HepG2 (cell line): ENCODE measurements at regions not wholly inside any gene's neighbourhood (a gene's known extent, or its start where the extent isn't known, plus 50 kb on each side); places are given as distances from the start of the nearest gene placed in this dataset.

Experiments
- ATAC-seq: fragments of 200-7000 bp; cut with Tn5 transposase; 3 replicates; pipeline ENCODE4 v1.9.1; 2020; ENCODE audit warnings: mild to moderate bottlenecking, moderate library complexity
- BruUV-seq: library from RNA; stranded (reverse); fragments of 400-500 nt; replicated peaks from 2 replicates; lab custom pipeline; 2021; lab: Mats Ljungman, UMichigan
- CTCF ChIA-PET: fragments of 300-600 bp; formaldehyde crosslinking; extraction: SDS; loops from one replicate; lab custom pipeline; 2021; ENCODE audit warnings: low total read pairs, inconsistent platforms, low intra/inter-chr PET ratio; lab: Yijun Ruan, JAX
- POLR2A ChIA-PET: fragments of 350-600 bp; sonication (Branson Sonifier 250); formaldehyde crosslinking; loops from one replicate; lab custom pipeline; 2020; ENCODE audit warnings: antibody characterized with exemption, inconsistent platforms; lab: Yijun Ruan, JAX
- DNase-seq: peaks from one replicate; pipeline ENCODE4 v3.0.0-alpha.2; 2015; ENCODE audit warnings: low spot score
- FAIRE-seq: peaks from 3 replicates; lab custom pipeline; 2011; peaks lifted over from hg19 to GRCh38; lab: Jason Lieb, UNC
- H2AFZ ChIP-seq: one replicate; pipeline ENCODE4 v1.6.1; 2011; ENCODE audit warnings: low read length, inconsistent platforms
- H3K27ac ChIP-seq: fragments of 300-600 bp; 3 replicates; pipeline ENCODE4 v1.8.0; 2011; ENCODE audit warnings: mixed run types, mild to moderate bottlenecking, mixed read lengths, low read length, inconsistent platforms; ENCODE audit not compliant: insufficient read depth; ENCODE audit errors: extremely low read length
- H3K27me3 ChIP-seq, 2 experiments: fragments of 200-600 bp in 1 of 2; 2 replicates in 1 of 2; 3 replicates in 1 of 2; pipeline versions ENCODE4 v1.6.0 to v1.8.0; 2011; ENCODE audit warnings: low read length in 2 of 2, mild to moderate bottlenecking in 2 of 2, moderate library complexity in 2 of 2, inconsistent platforms in 1 of 2; ENCODE audit not compliant: insufficient read depth in 2 of 2, control insufficient read depth in 1 of 2
- H3K36me3 ChIP-seq, 2 experiments: fragments of 200-600 bp in 1 of 2; replicated peaks in 1 of 2; 2 replicates in 1 of 2; 3 replicates in 1 of 2; pipeline versions ENCODE4 v1.5.1 to v1.8.0; 2011; ENCODE audit warnings: low read length in 2 of 2, inconsistent platforms in 1 of 2; ENCODE audit not compliant: insufficient read depth in 2 of 2, control insufficient read depth in 1 of 2
- H3K4me1 ChIP-seq: 2 replicates; pipeline ENCODE4 v1.5.1; 2012; ENCODE audit warnings: low read length, inconsistent platforms; ENCODE audit not compliant: insufficient read depth
- H3K4me2 ChIP-seq: 2 replicates; pipeline ENCODE4 v1.6.0; 2011; ENCODE audit warnings: low read depth, low read length, inconsistent platforms
- H3K4me3 ChIP-seq, 3 experiments: fragments of 200-600 bp in 1 of 3; sonication (generic), shearing (Covaris generic) in 1 of 3; replicated peaks in 1 of 3; 2 replicates each; pipeline ENCODE4 v1.5.1; 2011 to 2016; ENCODE audit warnings: low read length in 3 of 3, inconsistent platforms in 2 of 3, low read depth in 2 of 3, mild to moderate bottlenecking in 2 of 3, control low read depth in 1 of 3, mixed read lengths in 1 of 3; ENCODE audit not compliant: insufficient read depth in 1 of 3
- H3K79me2 ChIP-seq: one replicate; pipeline ENCODE4 v1.6.1; 2011; ENCODE audit warnings: low read length, inconsistent platforms; ENCODE audit not compliant: insufficient read depth
- H3K9ac ChIP-seq: 2 replicates; pipeline ENCODE4 v1.6.0; 2011; ENCODE audit warnings: mild to moderate bottlenecking, low read depth, low read length, inconsistent platforms; ENCODE audit not compliant: insufficient read depth
- H3K9me3 ChIP-seq: 2 replicates; pipeline ENCODE4 v1.5.1; 2012; ENCODE audit warnings: mild to moderate bottlenecking, low read length
- H4K20me1 ChIP-seq: 2 replicates; pipeline ENCODE4 v1.6.0; 2011; ENCODE audit warnings: inconsistent platforms, mild to moderate bottlenecking, low read length, moderate library complexity; ENCODE audit not compliant: insufficient read depth
- CAMTA2 ChIP-seq: sonication (generic); formaldehyde crosslinking; IDR thresholded peaks from 2 replicates; pipeline ENCODE4 v1.4.0; 2020; ENCODE audit warnings: mild to moderate bottlenecking, missing genetic modification reagents, borderline replicate concordance
- CHD4 ChIP-seq: fragments of 200-600 bp; sonication (generic); IDR thresholded peaks from 2 replicates; pipeline ENCODE4 v1.7.0; 2017; ENCODE audit warnings: mild to moderate bottlenecking, low read length, borderline replicate concordance
- JUNB ChIP-seq: sonication (generic); formaldehyde crosslinking; IDR thresholded peaks from 2 replicates; pipeline ENCODE4 v1.8.0; 2022; ENCODE audit warnings: missing genetic modification reagents, mild to moderate bottlenecking, borderline replicate concordance
- RXRA ChIP-seq: sonication (generic); formaldehyde crosslinking; IDR thresholded peaks from 2 replicates; pipeline ENCODE4 v1.5.1; 2020; ENCODE audit warnings: missing genetic modification reagents
- ZBTB21 ChIP-seq: sonication (generic); formaldehyde crosslinking; IDR thresholded peaks from 2 replicates; pipeline ENCODE4 v1.4.0; 2020; ENCODE audit warnings: missing genetic modification reagents
- ZBTB38 ChIP-seq: sonication (generic); formaldehyde crosslinking; IDR thresholded peaks from 2 replicates; pipeline ENCODE4 v1.5.1; 2020; ENCODE audit warnings: mild to moderate bottlenecking, missing genetic modification reagents
- ZNF24 ChIP-seq: fragments of 450-650 bp; IDR thresholded peaks from 2 replicates; pipeline ENCODE4 v1.6.1; 2017; ENCODE audit warnings: antibody characterized with exemption, mild to moderate bottlenecking
- ZNF326 ChIP-seq: sonication (generic); formaldehyde crosslinking; IDR thresholded peaks from 2 replicates; pipeline ENCODE4 v1.4.0; 2020; ENCODE audit warnings: missing genetic modification reagents, borderline replicate concordance
- ZNF441 ChIP-seq: sonication (generic); formaldehyde crosslinking; IDR thresholded peaks from 2 replicates; pipeline ENCODE4 v1.7.0; 2021; ENCODE audit warnings: missing genetic modification reagents, borderline replicate concordance
- ZNF607 ChIP-seq: sonication (generic); formaldehyde crosslinking; IDR thresholded peaks from 2 replicates; pipeline ENCODE4 v1.5.1; 2020; ENCODE audit warnings: missing genetic modification reagents, mild to moderate bottlenecking, borderline replicate concordance
- ZNF615 ChIP-seq: sonication (generic); formaldehyde crosslinking; IDR thresholded peaks from 2 replicates; pipeline ENCODE4 v1.5.0; 2020; ENCODE audit warnings: mild to moderate bottlenecking, missing genetic modification reagents, borderline replicate concordance
- ZNF720 ChIP-seq: sonication (generic); formaldehyde crosslinking; IDR thresholded peaks from 2 replicates; pipeline ENCODE4 v1.4.0; 2020; ENCODE audit warnings: missing genetic modification reagents
- ZNF776 ChIP-seq: sonication (generic); formaldehyde crosslinking; IDR thresholded peaks from 2 replicates; pipeline ENCODE4 v1.4.0; 2020; ENCODE audit warnings: mild to moderate bottlenecking, missing genetic modification reagents
- ZSCAN12 ChIP-seq: sonication (generic); formaldehyde crosslinking; IDR thresholded peaks from 2 replicates; pipeline ENCODE4 v1.9.0; 2021; ENCODE audit warnings: mild to moderate bottlenecking, missing genetic modification reagents
- WGBS: methylation state at CpG from one replicate; pipeline ENCODE4 v1.1.6; 2017; ENCODE audit warnings: low lambda C conversion rate; 5-methylcytosine and 5-hydroxymethylcytosine counted together
- in situ Hi-C: cut with HindIII; loops from 2 replicates; pipeline ENCODE4 v1.10.0; 2017; ENCODE audit warnings: low pct_unique_long_range_greater_than_20kb; ENCODE audit not compliant: extremely low pct_ligation_motif_present
- intact Hi-C: fragments of 100-400 bp; cut with micrococcal nuclease; formaldehyde crosslinking; loops from one replicate; pipeline ENCODE4 v1.10.0; 2022; ENCODE audit not compliant: unreplicated experiment
- TF ChIP-seq, protein P1 (sequence below): sonication (generic); formaldehyde crosslinking; IDR thresholded peaks from 2 replicates; pipeline ENCODE4 v1.4.0; 2020; ENCODE audit warnings: missing genetic modification reagents
- TF ChIP-seq, protein P2 (sequence below): sonication (generic); formaldehyde crosslinking; conservative IDR thresholded peaks from 2 replicates; pipeline ENCODE4 v1.4.0; 2020; ENCODE audit warnings: missing genetic modification reagents
- TF ChIP-seq, protein P3 (sequence below): sonication (generic); formaldehyde crosslinking; IDR thresholded peaks from 2 replicates; pipeline ENCODE4 v1.5.0; 2020; ENCODE audit warnings: missing genetic modification reagents, mild to moderate bottlenecking, borderline replicate concordance

DNA sequence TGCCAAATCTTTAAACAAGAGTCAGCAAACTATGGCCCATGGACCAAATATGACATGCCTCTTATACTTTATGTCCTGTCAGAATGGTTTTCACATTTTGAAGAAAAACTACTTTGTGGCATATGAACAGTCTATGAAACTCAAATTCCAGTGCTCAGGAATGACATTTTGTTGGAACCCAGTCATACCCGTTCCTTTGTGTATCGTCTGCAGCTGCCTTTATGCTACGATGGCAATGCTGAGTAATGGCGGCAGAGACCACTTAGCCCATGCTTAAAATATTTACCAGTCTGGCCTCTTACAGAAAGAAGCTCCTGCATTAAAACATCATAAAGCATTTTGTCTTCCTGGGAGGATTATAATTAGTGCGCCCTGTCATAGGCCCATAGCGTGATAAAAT is 140.5 kb upstream of the FHL2 start (continued):
- TF ChIP-seq, protein P1, sequence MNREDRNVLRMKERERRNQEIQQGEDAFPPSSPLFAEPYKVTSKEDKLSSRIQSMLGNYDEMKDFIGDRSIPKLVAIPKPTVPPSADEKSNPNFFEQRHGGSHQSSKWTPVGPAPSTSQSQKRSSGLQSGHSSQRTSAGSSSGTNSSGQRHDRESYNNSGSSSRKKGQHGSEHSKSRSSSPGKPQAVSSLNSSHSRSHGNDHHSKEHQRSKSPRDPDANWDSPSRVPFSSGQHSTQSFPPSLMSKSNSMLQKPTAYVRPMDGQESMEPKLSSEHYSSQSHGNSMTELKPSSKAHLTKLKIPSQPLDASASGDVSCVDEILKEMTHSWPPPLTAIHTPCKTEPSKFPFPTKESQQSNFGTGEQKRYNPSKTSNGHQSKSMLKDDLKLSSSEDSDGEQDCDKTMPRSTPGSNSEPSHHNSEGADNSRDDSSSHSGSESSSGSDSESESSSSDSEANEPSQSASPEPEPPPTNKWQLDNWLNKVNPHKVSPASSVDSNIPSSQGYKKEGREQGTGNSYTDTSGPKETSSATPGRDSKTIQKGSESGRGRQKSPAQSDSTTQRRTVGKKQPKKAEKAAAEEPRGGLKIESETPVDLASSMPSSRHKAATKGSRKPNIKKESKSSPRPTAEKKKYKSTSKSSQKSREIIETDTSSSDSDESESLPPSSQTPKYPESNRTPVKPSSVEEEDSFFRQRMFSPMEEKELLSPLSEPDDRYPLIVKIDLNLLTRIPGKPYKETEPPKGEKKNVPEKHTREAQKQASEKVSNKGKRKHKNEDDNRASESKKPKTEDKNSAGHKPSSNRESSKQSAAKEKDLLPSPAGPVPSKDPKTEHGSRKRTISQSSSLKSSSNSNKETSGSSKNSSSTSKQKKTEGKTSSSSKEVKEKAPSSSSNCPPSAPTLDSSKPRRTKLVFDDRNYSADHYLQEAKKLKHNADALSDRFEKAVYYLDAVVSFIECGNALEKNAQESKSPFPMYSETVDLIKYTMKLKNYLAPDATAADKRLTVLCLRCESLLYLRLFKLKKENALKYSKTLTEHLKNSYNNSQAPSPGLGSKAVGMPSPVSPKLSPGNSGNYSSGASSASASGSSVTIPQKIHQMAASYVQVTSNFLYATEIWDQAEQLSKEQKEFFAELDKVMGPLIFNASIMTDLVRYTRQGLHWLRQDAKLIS (CRISPR knock-in tag) = no peak
- TF ChIP-seq, protein P2, sequence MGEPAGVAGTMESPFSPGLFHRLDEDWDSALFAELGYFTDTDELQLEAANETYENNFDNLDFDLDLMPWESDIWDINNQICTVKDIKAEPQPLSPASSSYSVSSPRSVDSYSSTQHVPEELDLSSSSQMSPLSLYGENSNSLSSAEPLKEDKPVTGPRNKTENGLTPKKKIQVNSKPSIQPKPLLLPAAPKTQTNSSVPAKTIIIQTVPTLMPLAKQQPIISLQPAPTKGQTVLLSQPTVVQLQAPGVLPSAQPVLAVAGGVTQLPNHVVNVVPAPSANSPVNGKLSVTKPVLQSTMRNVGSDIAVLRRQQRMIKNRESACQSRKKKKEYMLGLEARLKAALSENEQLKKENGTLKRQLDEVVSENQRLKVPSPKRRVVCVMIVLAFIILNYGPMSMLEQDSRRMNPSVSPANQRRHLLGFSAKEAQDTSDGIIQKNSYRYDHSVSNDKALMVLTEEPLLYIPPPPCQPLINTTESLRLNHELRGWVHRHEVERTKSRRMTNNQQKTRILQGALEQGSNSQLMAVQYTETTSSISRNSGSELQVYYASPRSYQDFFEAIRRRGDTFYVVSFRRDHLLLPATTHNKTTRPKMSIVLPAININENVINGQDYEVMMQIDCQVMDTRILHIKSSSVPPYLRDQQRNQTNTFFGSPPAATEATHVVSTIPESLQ (CRISPR knock-in tag) = no peak
- TF ChIP-seq ZNF720 (no peak), ZNF441 (CRISPR knock-in tag) (no peak)

DNA sequence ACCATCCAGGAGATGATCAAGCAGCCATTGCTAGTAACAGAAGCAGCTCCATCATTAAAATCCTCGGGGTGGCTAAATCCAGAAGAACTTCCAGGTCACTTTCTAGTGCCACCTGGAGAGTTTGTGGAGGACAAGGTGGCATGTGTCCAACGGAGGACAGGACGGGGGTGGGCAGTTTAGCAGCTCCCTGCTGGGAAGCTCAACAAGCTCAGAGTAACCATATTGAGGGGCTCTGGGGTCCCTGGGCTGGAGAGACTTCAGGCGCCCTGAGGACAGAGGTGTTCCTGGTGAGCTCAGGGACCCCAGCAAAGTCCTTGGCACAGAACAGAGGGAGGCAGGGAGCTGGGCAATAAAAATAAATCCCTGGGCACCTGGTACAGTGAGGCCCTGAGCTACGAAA is 140.0 kb upstream of the FHL2 start:
- ChIA-PET POLR2A (no interaction called here), CTCF (no interaction called here)
- Histone ChIP-seq H2AFZ (no peak overlapping the region), H3K4me2 (no peak overlapping the region), H3K4me1 (no peaks in the 10 kb centered on the region), H3K79me2 (no peaks in the 10 kb centered on the region), H3K9me3 (no peaks in the 10 kb centered on the region), H3K4me3 (no peak overlapping the region), H4K20me1 (no peaks in the 10 kb centered on the region), H3K36me3 (no peaks in the 10 kb centered on the region), H3K27me3 (peaks cover 5 to 39% of the 10 kb centered on the region in 2 experiments; a peak in 3 of 5 replicates), H3K9ac (no peak overlapping the region), H3K27ac (no peak overlapping the region)
- intact Hi-C loops = no loop called here
- no peak for ATAC-seq
- in situ Hi-C loops = no loop called here
- WGBS = 5% methylated on average over 5 of the region's 5 CpGs
- FAIRE-seq = no peak
- BruUV-seq = no TSS peak
- DNase-seq = no peak
- TF ChIP-seq ZNF326 (CRISPR knock-in tag) (no peak), ZNF776 (CRISPR knock-in tag) (no peak), CAMTA2 (CRISPR knock-in tag) (no peak), ZNF615 (CRISPR knock-in tag) (no peak), ZNF24 (no peak), RXRA (no peak), ZSCAN12 (no peak), JUNB (CRISPR knock-in tag) (no peak), ZNF607 (CRISPR knock-in tag) (no peak), ZBTB21 (no peak), ZBTB38 (no peak), CHD4 (no peak)
- TF ChIP-seq, protein P3, sequence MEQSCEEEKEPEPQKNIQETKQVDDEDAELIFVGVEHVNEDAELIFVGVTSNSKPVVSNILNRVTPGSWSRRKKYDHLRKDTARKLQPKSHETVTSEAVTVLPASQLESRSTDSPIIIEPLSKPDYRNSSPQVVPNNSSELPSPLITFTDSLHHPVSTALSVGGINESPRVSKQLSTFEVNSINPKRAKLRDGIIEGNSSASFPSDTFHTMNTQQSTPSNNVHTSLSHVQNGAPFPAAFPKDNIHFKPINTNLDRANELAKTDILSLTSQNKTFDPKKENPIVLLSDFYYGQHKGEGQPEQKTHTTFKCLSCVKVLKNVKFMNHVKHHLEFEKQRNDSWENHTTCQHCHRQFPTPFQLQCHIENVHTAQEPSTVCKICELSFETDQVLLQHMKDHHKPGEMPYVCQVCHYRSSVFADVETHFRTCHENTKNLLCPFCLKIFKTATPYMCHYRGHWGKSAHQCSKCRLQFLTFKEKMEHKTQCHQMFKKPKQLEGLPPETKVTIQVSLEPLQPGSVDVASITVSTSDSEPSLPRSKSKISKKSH (CRISPR knock-in tag) = no peak
